H1 (cell line): ENCODE measurements at regions not wholly inside any gene's neighbourhood (a gene's known extent, or its start where the extent isn't known, plus 50 kb on each side); places are given as distances from the start of the nearest gene placed in this dataset.
A peak's percentile ranks its signal among the peaks of the same experiment; 100 is the strongest.
"Not testable (repeated sequence)": the region's sequence is repeated elsewhere in the genome, so short reads cannot be mapped to it uniquely, and the experiment has no call there.

Experiments
- CTCF ChIA-PET: fragments of 300-600 bp; sonication (Branson Sonifier 250); formaldehyde crosslinking; loops from one replicate; lab custom pipeline; 2021; ENCODE audit not compliant: partially characterized antibody; lab: Charles Lee
- POLR2A ChIA-PET: fragments of 300-600 bp; sonication (Branson Sonifier 250); formaldehyde crosslinking; loops from one replicate; lab custom pipeline; 2021; ENCODE audit warnings: inconsistent platforms; ENCODE audit not compliant: partially characterized antibody; lab: Charles Lee
- DNase-seq, 2 experiments: peaks; one replicate each; pipeline versions ENCODE4 v3.0.0 to v3.0.0-alpha.2; 2010 to 2022; ENCODE audit warnings: low spot score in 2 of 2, low read depth in 1 of 2, mixed read lengths in 1 of 2
- FAIRE-seq: peaks from 2 replicates; lab custom pipeline; 2011; peaks lifted over from hg19 to GRCh38; lab: Jason Lieb, UNC
- H2AFZ ChIP-seq: 2 replicates; pipeline ENCODE4 v1.8.1; 2012; ENCODE audit warnings: low read length, inconsistent platforms
- H2AK5ac ChIP-seq: 2 replicates; pipeline ENCODE4 v1.6.1; 2013; ENCODE audit warnings: low read depth, low read length
- H2BK120ac ChIP-seq: replicated peaks from 2 replicates; pipeline ENCODE3; 2013; ENCODE audit warnings: low read depth, low read length, inconsistent platforms
- H2BK12ac ChIP-seq: 2 replicates; pipeline ENCODE4 v1.6.1; 2013; ENCODE audit warnings: low read depth, low read length
- H2BK15ac ChIP-seq: 2 replicates; pipeline ENCODE4 v1.6.1; 2013; ENCODE audit warnings: low read length
- H2BK20ac ChIP-seq: 2 replicates; pipeline ENCODE4 v1.6.1; 2013; ENCODE audit warnings: low read length
- H2BK5ac ChIP-seq: 2 replicates; pipeline ENCODE4 v1.6.1; 2013; ENCODE audit warnings: low read depth, low read length
- H3K14ac ChIP-seq: 2 replicates; pipeline ENCODE4 v1.6.1; 2013; ENCODE audit warnings: inconsistent platforms; ENCODE audit not compliant: insufficient read length
- H3K18ac ChIP-seq: 2 replicates; pipeline ENCODE4 v1.6.1; 2013; ENCODE audit warnings: low read length; ENCODE audit errors: extremely low read depth
- H3K23ac ChIP-seq: 2 replicates; pipeline ENCODE4 v1.6.1; 2013; ENCODE audit warnings: inconsistent platforms; ENCODE audit not compliant: insufficient read length
- H3K23me2 ChIP-seq: 2 replicates; pipeline ENCODE4 v1.6.1; 2013; ENCODE audit warnings: low read depth, low read length
- H3K27ac ChIP-seq: 2 replicates; pipeline ENCODE4 v1.6.1; 2011; ENCODE audit warnings: low read depth, low read length, inconsistent platforms
- H3K27me3 ChIP-seq, 4 experiments: replicated peaks in 1 of 4; 1 replicate in 1 of 4; 2 replicates in 3 of 4; pipeline versions ENCODE4 v1.6.1 to v1.8.1; 2011 to 2013; ENCODE audit warnings: low read length in 3 of 4, mild to moderate bottlenecking in 3 of 4, inconsistent platforms in 2 of 4, mixed read lengths in 2 of 4, moderate library complexity in 1 of 4; ENCODE audit not compliant: control insufficient read depth in 3 of 4, insufficient read depth in 3 of 4; ENCODE audit errors: extremely low read depth in 1 of 4
- H3K36me3 ChIP-seq, 4 experiments: 2 replicates each; pipeline versions ENCODE4 v1.6.1 to v1.8.1; 2011 to 2013; ENCODE audit warnings: mild to moderate bottlenecking in 4 of 4, low read length in 3 of 4, moderate library complexity in 2 of 4, control low read depth in 1 of 4, inconsistent platforms in 1 of 4; ENCODE audit not compliant: insufficient read depth in 4 of 4, control insufficient read depth in 2 of 4
- H3K4ac ChIP-seq: replicated peaks from 2 replicates; pipeline ENCODE3; 2013; ENCODE audit warnings: low read length, low read depth, mixed read lengths, inconsistent platforms; ENCODE audit not compliant: insufficient read length
- H3K4me1 ChIP-seq, 4 experiments: replicated peaks in 1 of 4; 1 replicate in 1 of 4; 2 replicates in 3 of 4; pipeline versions ENCODE4 v1.6.1 to v1.8.1; 2011 to 2013; ENCODE audit warnings: low read length in 3 of 4, inconsistent platforms in 2 of 4, mixed read lengths in 1 of 4; ENCODE audit not compliant: insufficient read depth in 4 of 4, control insufficient read depth in 3 of 4
- H3K4me2 ChIP-seq, 2 experiments: 2 replicates each; pipeline versions ENCODE4 v1.6.1 to v1.8.1; 2011 to 2013; ENCODE audit warnings: low read depth in 2 of 2, low read length in 2 of 2, control low read depth in 1 of 2, inconsistent platforms in 1 of 2, mild to moderate bottlenecking in 1 of 2; ENCODE audit not compliant: insufficient read depth in 1 of 2
- H3K4me3 ChIP-seq, 4 experiments: fragments of 200-600, 300-600 bp in 1 of 4; sonication (generic), shearing (Covaris generic), sonication (Bioruptor Twin) in 1 of 4; 2 replicates each; pipeline versions ENCODE4 v1.5.1 to v1.8.1; 2011 to 2016; ENCODE audit warnings: low read length in 4 of 4, low read depth in 3 of 4, control low read depth in 2 of 4, inconsistent platforms in 2 of 4, mild to moderate bottlenecking in 2 of 4, mixed read lengths in 1 of 4, moderate library complexity in 1 of 4; ENCODE audit not compliant: insufficient read depth in 2 of 4; ENCODE audit errors: extremely low read depth in 1 of 4
- H3K56ac ChIP-seq: replicated peaks from 2 replicates; pipeline ENCODE3; 2013; ENCODE audit warnings: low read depth, mild to moderate bottlenecking, mixed read lengths, low read length, inconsistent platforms; ENCODE audit not compliant: insufficient read length
- H3K79me1 ChIP-seq: 2 replicates; pipeline ENCODE4 v1.6.1; 2013; ENCODE audit warnings: low read depth, low read length, control low read depth
- H3K79me2 ChIP-seq, 2 experiments: 2 replicates each; pipeline versions ENCODE4 v1.6.1 to v1.8.1; 2012 to 2013; ENCODE audit warnings: low read length in 2 of 2, mild to moderate bottlenecking in 2 of 2, inconsistent platforms in 1 of 2; ENCODE audit not compliant: insufficient read depth in 2 of 2, control insufficient read depth in 1 of 2
- H3K9ac ChIP-seq, 4 experiments: replicated peaks in 1 of 4; 1 replicate in 1 of 4; 2 replicates in 3 of 4; pipeline versions ENCODE4 v1.6.1 to v1.8.1; 2011 to 2013; ENCODE audit warnings: low read depth in 3 of 4, low read length in 3 of 4, control low read depth in 2 of 4, mild to moderate bottlenecking in 2 of 4, moderate library complexity in 2 of 4, inconsistent platforms in 1 of 4; ENCODE audit errors: extremely low read depth in 1 of 4
- H3K9me3 ChIP-seq, 2 experiments: 2 replicates each; pipeline versions ENCODE4 v1.6.1 to v1.8.1; 2012 to 2013; ENCODE audit warnings: mild to moderate bottlenecking in 2 of 2, moderate library complexity in 2 of 2, control low read depth in 1 of 2, inconsistent platforms in 1 of 2, low read depth in 1 of 2, low read length in 1 of 2, mixed read lengths in 1 of 2; ENCODE audit not compliant: insufficient read depth in 2 of 2
- H4K20me1 ChIP-seq, 2 experiments: replicated peaks in 1 of 2; 2 replicates each; pipeline versions ENCODE3 to v1.8.1; 2011 to 2013; ENCODE audit warnings: inconsistent platforms in 2 of 2, low read length in 2 of 2, mild to moderate bottlenecking in 1 of 2; ENCODE audit not compliant: insufficient read depth in 2 of 2, control insufficient read depth in 1 of 2
- H4K5ac ChIP-seq: 2 replicates; pipeline ENCODE4 v1.6.1; 2013; ENCODE audit warnings: low read length, low read depth, mixed read lengths, inconsistent platforms; ENCODE audit not compliant: insufficient read length
- H4K8ac ChIP-seq: 2 replicates; pipeline ENCODE4 v1.8.0; 2013; ENCODE audit warnings: mild to moderate bottlenecking, moderate library complexity, low read length, inconsistent platforms; ENCODE audit not compliant: insufficient read depth; ENCODE audit errors: extremely low read depth
- H4K91ac ChIP-seq: replicated peaks from 2 replicates; pipeline ENCODE3; 2013; ENCODE audit warnings: low read length, mixed read lengths, inconsistent platforms; ENCODE audit not compliant: insufficient read length
- WGBS, 2 experiments: shearing (Covaris generic) in 1 of 2; methylation state at CpG; one replicate each; pipeline versions ENCODE4 v1.1.6 to v1.1.7; 2013 to 2015; ENCODE audit warnings: low lambda C conversion rate in 2 of 2, mixed read lengths in 2 of 2, inconsistent platforms in 1 of 2, low coverage in 1 of 2, missing lambda C conversion rate in 1 of 2; ENCODE audit not compliant: insufficient replicate concordance in 2 of 2, insufficient coverage in 1 of 2, insufficient read length in 1 of 2; ENCODE audit errors: extremely low coverage in 1 of 2, missing lambda C conversion rate in 1 of 2; 5-methylcytosine and 5-hydroxymethylcytosine counted together

DNA sequence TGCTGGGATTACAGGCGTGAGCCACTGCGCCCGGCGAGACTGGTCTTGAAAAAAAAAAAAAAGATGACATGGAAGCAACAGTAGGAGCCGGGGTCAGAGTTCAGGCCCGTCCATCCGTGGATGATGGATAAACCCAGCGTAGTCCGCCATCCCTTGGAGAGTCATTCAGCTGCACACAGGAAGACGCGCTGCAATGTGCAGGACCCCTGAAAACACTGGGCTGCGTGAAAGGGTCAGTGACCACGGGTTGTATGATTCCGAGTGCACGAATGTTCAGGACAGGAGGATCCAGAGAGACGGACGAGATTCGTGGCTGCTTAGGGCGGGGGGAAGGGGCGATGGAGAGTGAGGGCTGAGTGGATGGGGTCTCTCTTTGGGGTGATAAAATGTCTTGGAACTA, 76.5 kb upstream of the METTL9 start:
- H3K4ac ChIP-seq, H3K9me3 ChIP-seq, H4K20me1 ChIP-seq, FAIRE-seq, H3K23ac ChIP-seq, POLR2A ChIA-PET, H3K4me3 ChIP-seq, H2AFZ ChIP-seq, H3K18ac ChIP-seq, H4K5ac ChIP-seq, H3K79me1 ChIP-seq, H3K56ac ChIP-seq, H3K9ac ChIP-seq, H3K14ac ChIP-seq, H3K27me3 ChIP-seq, H2BK120ac ChIP-seq, DNase-seq, H3K27ac ChIP-seq, H4K91ac ChIP-seq, H3K23me2 ChIP-seq, H3K4me2 ChIP-seq, H4K8ac ChIP-seq, H3K36me3 ChIP-seq: not testable (repeated sequence)
- CTCF ChIA-PET: interaction anchor here (1.4 kb wide), 1 partner anchor 33 kb away, joined by 3 read pairs; no protein-coding TSS in a partner anchor
- Histone ChIP-seq H2BK20ac (0 out of 2 replicates have a peak overlapping the region, but pooled peaks have one; percentile 48), H2BK12ac (peak overlapping the region; percentile 96; the same call in 1 of the 2 replicates), H2BK15ac (0 out of 2 replicates have a peak overlapping the region, but pooled peaks have one; percentile 100), H2BK5ac (peak overlapping the region; percentile 26; the same call in 1 of the 2 replicates), H2AK5ac (peak overlapping the region; percentile 78), H3K4me1 (peaks cover 4 to 25% (median 15%) of the 10 kb centered on the region in 4 experiments), H3K79me2 (peaks cover 6 to 18% of the 10 kb centered on the region in 2 experiments)
- WGBS, 2 experiments: 91% methylated on average over 20 of the region's 20 CpGs; no CpG with 5 or more reads in 1 of the 2 experiments
